Stimulated activated effector memory CD8-positive, alpha-beta T cell treated with anti-CD3 and anti-CD28 coated beads, Interleukin-12 subunit alpha, Interleukin-12 subunit beta, amount 100 ng/mL, for 72 hours (primary cell): ENCODE measurements at regions not wholly inside any gene's neighbourhood (a gene's known extent, or its start where the extent isn't known, plus 50 kb on each side); places are given as distances from the start of the nearest gene placed in this dataset.
A peak's percentile ranks its signal among the peaks of the same experiment; 100 is the strongest.

Experiments used
- ATAC-seq: fragments of 150-1000 bp; cut with Tn5 transposase; 2 replicates; pipeline ENCODE4 v1.10.0; 2021
- DNase-seq, 2 donors: peaks; one replicate each; pipeline ENCODE4 v3.0.0; 2021 to 2022; ENCODE audit warnings: low spot score in 2 of 2
- H3K27ac Mint-ChIP-seq: one replicate; pipeline ENCODE4 v1.8.0; 2022; ENCODE audit warnings: mild to moderate bottlenecking, mixed read lengths
- H3K36me3 Mint-ChIP-seq: one replicate; pipeline ENCODE4 v1.8.0; 2022; ENCODE audit warnings: mild to moderate bottlenecking, mixed read lengths
- H3K4me1 Mint-ChIP-seq: one replicate; pipeline ENCODE4 v1.8.0; 2022; ENCODE audit warnings: mixed read lengths
- H3K4me3 Mint-ChIP-seq: one replicate; pipeline ENCODE4 v1.8.0; 2022; ENCODE audit warnings: mild to moderate bottlenecking, mixed read lengths
- H3K9me3 Mint-ChIP-seq: one replicate; pipeline ENCODE4 v1.8.0; 2022; ENCODE audit warnings: mixed read lengths

DNA sequence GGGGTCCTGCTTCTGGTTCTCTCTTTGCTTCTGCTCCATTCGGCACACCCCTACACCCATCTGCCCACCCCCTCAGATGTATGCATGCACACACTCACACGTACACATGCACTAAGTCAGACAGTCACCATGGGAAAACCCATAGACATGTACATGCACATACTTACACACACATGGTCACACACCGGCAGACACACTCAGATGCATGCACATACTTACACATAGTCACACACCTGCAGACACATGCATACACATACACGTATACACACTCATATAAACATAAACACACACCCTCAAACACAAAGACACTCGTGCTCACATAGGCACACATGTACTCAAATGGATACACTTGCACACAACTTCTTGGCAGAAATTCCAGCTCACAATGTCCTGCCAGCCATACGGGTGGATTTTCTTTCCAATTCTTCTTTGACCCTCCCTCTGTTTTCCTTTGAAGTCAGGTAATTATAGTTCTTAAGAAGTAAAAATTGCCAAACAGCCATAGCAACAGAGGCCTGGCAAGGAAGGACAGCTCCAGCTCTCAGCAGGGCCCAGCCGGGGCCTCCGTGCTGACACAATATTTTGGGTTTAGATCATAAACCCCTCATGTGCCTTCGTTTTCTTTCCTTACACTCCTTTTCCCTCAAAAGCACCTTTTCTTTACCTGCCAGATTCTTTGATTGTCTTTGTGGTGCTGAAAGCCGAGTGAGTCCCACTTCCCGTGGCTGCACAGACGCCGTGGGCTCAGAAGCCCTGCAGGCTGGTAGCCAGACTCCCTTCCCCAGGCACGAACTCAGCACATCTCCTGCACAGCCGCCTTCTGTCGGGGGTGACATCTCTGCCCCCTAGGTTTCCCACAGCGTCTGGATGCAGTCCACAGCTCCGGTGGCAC lies 195.7 kb downstream of the ARL4C start:
- ATAC-seq (no peak), DNase-seq (no peak)
- Mint-ChIP-seq H3K4me1 (peaks cover 54% of the 10 kb centered on the region), H3K9me3 (no peaks in the 10 kb centered on the region), H3K4me3 (no peak overlapping the region), H3K36me3 (no peaks in the 10 kb centered on the region), H3K27ac (no peak overlapping the region)

DNA sequence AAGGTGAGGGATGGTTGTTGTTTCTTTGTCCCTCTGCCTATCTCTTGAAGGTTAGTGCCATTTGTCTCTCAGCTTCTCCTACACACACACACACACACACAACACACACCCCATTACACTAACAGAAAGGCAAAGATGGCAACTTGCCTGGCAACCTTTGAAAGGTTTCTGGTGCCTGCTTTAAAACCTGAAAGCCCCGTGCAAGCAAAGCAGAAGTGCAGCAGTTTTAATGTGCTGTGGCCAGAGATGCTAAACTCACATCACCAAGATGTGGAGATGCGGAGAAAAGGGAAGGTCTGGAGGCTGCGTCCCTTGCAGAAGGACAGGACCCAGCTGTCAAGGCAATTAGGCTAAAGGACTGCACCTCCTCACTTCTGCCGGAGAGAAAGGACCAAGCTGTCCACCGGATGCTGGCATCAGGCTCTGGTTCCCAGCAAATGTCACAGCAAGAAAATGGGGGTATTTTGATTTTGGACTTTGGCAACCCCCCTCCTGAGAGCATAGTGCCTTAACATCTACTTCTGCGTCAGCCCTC lies 196.4 kb downstream of the ARL4C start:
- ATAC-seq (no peak), DNase-seq (no peak)
- H3K36me3 Mint-ChIP-seq, result no peaks in the 10 kb centered on the region
- H3K9me3 Mint-ChIP-seq, result no peaks in the 10 kb centered on the region
- H3K27ac Mint-ChIP-seq, result no peak overlapping the region
- no peak overlapping the region for H3K4me3 Mint-ChIP-seq
- H3K4me1 Mint-ChIP-seq, result peaks cover 52% of the 10 kb centered on the region

DNA sequence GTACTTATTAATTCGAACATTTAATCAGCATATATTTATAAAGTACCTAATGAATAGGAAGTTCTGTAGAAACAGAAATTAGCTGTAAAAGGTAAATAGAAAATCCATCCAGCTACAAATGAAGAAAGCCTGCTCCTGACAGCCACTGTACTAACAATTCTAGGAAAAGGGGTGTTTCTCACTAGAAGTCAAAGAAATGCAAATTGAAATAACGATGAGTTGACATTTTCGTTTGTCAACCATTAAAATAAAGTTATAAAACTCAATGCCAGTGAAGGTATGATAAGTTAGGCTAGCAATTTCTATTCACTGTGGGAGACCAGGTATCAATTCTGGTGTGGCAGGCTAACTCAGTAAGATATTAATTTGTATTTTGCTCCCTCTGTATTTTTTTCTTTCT lies 198.0 kb downstream of the ARL4C start:
- Mint-ChIP-seq H3K4me3 (no peak overlapping the region), H3K4me1 (peaks cover 53% of the 10 kb centered on the region), H3K36me3 (no peaks in the 10 kb centered on the region), H3K9me3 (no peaks in the 10 kb centered on the region), H3K27ac (peak overlapping the region; percentile 84)
- DNase-seq (no peak), ATAC-seq (no peak)

DNA sequence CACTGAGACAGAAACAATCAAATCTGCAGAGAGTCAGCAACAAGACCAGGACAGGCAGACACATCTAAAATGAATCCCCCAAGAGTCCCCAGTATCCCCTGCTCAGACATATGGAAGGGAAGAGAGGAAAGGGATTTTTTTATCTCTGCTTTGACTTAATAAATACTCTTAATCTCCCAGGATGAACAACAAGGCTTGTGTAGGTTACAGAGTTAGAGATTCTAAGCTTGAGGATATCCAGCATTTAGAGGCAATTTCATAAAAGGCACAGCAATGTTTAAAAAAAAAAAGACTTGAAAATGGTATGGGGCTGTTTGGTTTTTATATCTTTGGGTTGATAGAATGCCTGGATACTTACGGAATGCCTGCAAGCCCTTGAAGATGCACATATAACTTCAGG lies 199.9 kb downstream of the ARL4C start:
- H3K4me3 Mint-ChIP-seq, result no peak overlapping the region
- H3K4me1 Mint-ChIP-seq, result peaks cover 66% of the 10 kb centered on the region
- DNase-seq (no peak), ATAC-seq (no peak)
- H3K27ac Mint-ChIP-seq, result peak overlapping the region; percentile 9
- no peaks in the 10 kb centered on the region for H3K36me3 Mint-ChIP-seq
- no peaks in the 10 kb centered on the region for H3K9me3 Mint-ChIP-seq

DNA sequence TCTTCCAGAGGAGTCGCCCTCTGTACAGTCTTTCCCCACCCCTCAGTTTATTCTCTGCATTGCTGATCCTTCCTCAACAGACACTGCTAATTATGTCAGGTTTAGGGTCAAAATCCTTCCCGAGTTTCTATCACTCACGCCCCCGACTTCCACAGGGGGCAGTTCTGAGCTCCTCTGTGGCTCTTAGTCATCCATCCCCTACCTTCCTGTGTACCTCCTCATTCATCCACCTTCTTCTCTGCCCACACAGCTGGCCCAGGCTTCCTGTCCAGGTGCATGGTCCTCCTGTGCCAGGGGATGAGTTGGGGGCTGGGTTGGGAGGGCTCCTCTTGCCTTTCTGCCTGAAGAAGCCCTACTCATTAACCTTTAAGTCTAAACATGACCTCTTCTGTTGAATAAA lies 202.9 kb downstream of the ARL4C start:
- Mint-ChIP-seq H3K27ac (peak overlapping the region; percentile 97), H3K36me3 (peaks cover 15% of the 10 kb centered on the region), H3K4me3 (peak overlapping the region; percentile 79), H3K4me1 (peaks cover 79% of the 10 kb centered on the region), H3K9me3 (no peaks in the 10 kb centered on the region)
- no peak for ATAC-seq
- DNase-seq, result no peak

DNA sequence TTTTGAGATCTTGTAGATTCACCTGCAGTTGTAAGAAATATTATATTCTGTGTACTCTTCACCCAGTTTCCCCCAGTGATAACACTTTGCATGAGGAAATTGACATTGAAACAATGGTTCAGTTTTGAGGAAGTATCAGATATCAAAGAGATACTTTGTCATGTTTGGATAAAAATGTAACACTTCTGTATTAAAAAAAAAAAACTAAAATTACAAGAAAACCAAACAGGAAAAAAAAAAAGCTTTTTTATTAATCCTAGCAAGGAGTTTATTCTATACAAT lies 204.0 kb downstream of the ARL4C start:
- ATAC-seq, result no peak
- Mint-ChIP-seq H3K9me3 (no peaks in the 10 kb centered on the region), H3K4me1 (peaks cover 81% of the 10 kb centered on the region), H3K36me3 (peaks cover 15% of the 10 kb centered on the region), H3K27ac (peak overlapping the region; percentile 97), H3K4me3 (peak overlapping the region; percentile 79)
- DNase-seq, result no peak

DNA sequence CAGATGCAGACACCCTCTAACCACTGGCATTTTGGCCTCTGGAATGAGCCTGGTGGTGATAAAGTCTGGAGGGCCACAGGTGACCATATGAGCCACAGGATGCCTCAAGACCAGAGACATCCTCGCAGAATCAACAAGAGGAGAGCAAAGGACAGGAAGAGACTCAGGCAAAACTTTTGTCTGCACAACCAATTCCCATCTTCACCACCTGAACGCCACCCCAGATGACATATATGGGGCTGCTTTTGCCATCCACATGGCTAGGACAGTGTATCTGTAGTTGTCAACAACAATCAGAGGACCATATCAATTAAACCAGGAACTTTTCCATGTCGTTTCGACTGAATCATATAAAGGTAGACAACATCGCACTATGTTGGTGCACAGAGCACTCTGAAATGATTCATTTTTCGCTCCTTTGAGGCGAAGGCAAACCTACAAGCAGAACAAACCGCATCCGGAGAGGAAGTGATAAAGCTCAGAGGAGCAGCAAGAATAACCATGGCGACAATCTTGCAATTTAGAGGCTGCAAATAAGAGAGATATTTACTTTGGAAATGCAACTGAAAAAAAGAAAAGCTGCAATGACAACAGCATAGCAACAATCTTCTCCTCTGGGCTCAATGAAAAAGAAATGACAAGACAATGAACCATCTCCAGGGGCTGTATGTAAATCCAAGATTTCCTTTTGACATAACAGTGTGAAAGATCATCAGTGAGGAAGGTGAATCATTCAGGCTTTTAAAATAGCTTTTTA lies 204.5 kb downstream of the ARL4C start:
- Mint-ChIP-seq H3K9me3 (no peaks in the 10 kb centered on the region), H3K4me1 (peaks cover 82% of the 10 kb centered on the region), H3K27ac (peak overlapping the region; percentile 97), H3K4me3 (peak overlapping the region; percentile 79), H3K36me3 (peaks cover 15% of the 10 kb centered on the region)
- peak; percentile 79 for ATAC-seq
- DNase-seq, result peak; percentile 46 to 77

DNA sequence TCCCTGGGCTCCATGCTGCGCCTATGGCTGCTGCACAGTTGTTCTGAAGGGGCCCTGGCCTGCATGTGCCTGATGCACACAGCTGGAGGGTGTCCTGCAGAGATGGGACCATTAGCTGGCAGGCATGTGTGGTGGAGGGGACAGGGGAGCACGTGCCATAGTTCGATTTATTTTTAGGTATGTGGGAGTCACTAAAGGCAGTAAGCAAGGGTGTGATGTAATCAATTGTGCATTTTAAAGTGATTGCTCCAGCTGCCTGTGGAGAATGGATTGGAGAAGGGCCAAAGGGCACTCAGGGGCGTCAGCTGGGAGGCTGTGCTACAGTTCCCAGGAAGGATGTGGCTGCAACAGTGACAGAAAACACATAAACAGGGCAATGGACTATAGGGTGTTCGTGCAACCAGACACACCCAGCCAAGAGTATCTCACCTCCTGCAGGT lies 205.1 kb downstream of the ARL4C start:
- Mint-ChIP-seq H3K36me3 (peaks cover 15% of the 10 kb centered on the region), H3K27ac (peak overlapping the region; percentile 97), H3K4me3 (peak overlapping the region; percentile 79), H3K9me3 (no peaks in the 10 kb centered on the region), H3K4me1 (peaks cover 78% of the 10 kb centered on the region)
- peak in 1 of 2 donors; percentile 77 for DNase-seq
- ATAC-seq, result peak; percentile 6

DNA sequence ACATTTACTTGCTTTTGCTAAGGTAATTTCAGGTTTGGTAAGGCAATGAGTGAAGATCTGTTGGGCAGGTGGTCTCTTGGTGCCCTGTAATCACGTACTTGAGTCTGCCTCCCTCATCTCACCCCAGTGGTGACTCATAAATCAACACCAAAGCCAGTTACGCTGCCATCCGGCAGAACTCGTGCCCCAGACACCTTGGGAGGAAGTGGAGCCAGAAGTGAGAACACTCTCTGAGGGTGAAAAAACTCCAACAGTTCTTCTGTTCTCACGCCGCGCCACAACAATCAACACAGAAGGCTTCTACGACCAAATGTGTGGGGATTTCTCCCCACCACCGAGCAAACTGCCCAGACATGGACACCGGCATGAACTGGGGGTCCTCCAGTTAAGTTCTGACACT lies 206.2 kb downstream of the ARL4C start:
- H3K27ac Mint-ChIP-seq, result peak overlapping the region; percentile 97

DNA sequence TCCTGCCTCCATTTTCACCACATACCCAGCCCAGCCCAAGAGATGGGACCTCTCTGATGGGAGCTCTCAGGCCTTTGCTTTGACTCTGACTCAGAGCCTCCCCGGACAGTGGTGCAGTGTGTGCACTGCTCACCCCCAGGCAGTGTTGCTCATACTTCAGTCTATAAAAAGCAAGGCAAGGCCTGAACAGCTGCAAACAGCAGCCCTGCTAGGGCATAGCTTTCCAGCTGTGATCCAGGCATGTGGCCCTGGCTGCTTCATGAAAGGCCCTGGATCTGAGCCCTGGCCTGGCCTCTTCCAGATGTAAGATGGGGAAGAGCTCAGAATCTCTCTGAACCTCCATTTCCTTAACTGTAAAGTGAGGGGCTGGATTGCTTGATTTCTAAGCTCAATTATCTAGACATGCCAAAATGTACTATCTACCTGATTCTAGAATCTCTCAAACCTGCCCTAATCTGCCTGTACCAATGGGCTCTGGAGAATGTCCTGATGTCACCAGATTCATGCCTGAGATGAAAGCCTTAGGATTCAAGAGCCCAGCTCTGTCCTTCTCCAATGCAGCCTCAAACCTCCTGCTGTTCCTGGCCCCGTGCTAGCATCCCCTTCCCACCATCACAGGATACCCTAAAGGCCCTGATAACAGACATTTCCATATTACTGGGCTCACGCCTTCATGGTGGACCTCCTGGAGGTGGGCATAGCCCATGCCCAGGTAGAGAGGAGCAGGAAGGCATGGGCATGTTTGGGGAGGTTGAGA lies 206.9 kb downstream of the ARL4C start:
- Mint-ChIP-seq H3K36me3 (peaks cover 28% of the 10 kb centered on the region), H3K4me1 (peaks cover 75% of the 10 kb centered on the region), H3K27ac (peak overlapping the region; percentile 97), H3K9me3 (no peaks in the 10 kb centered on the region), H3K4me3 (peak overlapping the region; percentile 79)
- DNase-seq (peak in 1 of 2 donors; percentile 70), ATAC-seq (peak; percentile 68)

More for the DNA sequence above, 206.2 kb downstream of the ARL4C start:
- DNase-seq, result peak; percentile 53 to 85
- Mint-ChIP-seq H3K9me3 (no peaks in the 10 kb centered on the region), H3K4me3 (peak overlapping the region; percentile 79), H3K36me3 (peaks cover 22% of the 10 kb centered on the region), H3K4me1 (peaks cover 75% of the 10 kb centered on the region)
- peak; percentile 83 for ATAC-seq

DNA sequence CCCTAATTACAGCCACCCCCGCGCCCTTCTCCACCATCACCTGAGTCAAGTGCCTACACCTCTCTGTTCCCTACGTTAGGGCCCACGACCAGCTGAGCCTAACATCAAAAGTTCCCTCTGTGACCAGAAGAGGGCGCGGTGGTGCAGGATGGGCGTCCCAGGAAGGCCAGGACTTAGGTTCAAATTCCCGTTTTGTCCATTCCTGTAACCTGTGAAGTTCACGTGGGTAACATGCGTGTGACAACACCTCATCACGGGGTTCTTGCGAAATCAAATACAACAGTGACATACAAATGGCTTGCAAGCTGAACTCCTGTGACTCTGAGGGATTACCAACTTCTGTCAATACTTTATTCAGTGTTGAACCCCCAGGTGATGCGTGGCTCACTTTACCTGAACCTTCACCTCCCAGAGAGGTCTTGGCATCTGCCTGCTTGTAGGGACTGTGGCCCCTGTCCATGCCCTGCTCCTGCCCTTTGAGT lies 207.9 kb downstream of the ARL4C start:
- Mint-ChIP-seq H3K9me3 (no peaks in the 10 kb centered on the region), H3K4me1 (peaks cover 75% of the 10 kb centered on the region), H3K36me3 (peaks cover 38% of the 10 kb centered on the region), H3K27ac (peak overlapping the region; percentile 97), H3K4me3 (peak overlapping the region; percentile 79)
- DNase-seq, result peak; percentile 72 to 89
- ATAC-seq, result no peak

DNA sequence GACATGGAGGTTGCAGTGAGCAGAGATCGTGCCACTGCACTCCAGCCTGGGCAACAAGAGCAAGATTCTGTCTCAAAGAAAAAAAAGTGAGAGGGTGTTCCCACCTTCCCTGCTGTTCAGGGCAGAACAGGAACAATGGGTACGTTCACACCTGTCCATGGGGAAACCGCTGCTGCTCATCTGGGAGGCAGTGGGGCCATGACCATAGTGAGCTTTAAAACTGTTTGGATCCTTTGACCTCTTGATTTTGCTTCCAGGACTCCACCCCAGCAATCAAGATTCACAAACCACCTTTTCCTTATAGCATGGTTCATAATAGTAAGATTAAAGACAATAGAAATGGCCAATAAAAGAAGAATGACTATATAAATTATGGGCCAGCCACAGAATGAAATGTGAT lies 209.2 kb downstream of the ARL4C start:
- Mint-ChIP-seq H3K9me3 (no peaks in the 10 kb centered on the region), H3K4me1 (peaks cover 67% of the 10 kb centered on the region), H3K4me3 (no peak overlapping the region), H3K27ac (no peak overlapping the region), H3K36me3 (peaks cover 44% of the 10 kb centered on the region)
- DNase-seq, result no peak
- ATAC-seq, result no peak

DNA sequence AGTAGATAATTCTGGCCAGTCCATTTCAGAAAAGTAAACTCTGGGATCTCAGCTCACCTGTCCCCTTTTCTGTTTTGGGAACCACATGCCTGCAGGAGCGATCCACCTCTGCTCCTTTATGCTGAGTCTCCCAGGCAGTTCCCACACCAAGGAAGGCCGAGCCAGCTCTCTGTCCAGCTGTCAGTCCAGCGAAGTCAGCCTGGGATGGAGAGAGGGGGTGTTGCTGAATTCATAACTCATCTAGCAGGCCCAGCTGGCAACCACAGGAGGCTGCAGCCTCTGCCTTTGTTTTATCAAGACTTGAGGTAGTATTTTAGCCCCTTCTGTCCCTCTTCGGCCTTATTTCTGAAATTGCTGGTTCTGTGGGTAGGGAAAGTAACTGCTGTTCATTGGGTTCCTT lies 209.9 kb downstream of the ARL4C start:
- ATAC-seq (no peak), DNase-seq (no peak)
- Mint-ChIP-seq H3K4me3 (no peak overlapping the region), H3K36me3 (peaks cover 44% of the 10 kb centered on the region), H3K4me1 (peaks cover 64% of the 10 kb centered on the region), H3K9me3 (no peaks in the 10 kb centered on the region), H3K27ac (peak overlapping the region; percentile 36)

DNA sequence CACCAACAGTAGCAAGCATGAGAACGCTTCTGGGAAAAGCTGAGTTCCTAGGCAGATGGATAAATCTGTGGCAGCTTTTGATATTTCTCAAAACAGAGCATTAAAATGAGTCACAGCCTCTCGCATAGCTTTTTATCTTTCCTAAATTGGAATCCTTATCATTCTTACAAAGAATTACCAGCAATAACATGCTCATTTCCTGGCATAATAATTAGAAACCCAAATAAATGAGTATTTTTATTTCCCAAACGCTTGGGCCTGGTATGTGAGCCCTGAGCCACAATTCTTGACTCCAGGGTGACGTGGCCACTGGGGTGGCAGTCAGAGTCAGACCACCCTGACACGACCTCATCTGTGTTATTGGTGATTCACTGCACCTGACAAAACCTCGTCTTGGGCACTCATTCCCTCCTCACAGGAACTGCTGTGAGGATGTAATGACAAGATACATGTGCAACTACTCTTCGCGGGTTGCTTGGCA lies 210.7 kb downstream of the ARL4C start:
- peak; percentile 58 for ATAC-seq
- Mint-ChIP-seq H3K27ac (peak overlapping the region; percentile 36), H3K9me3 (no peaks in the 10 kb centered on the region), H3K4me1 (peaks cover 59% of the 10 kb centered on the region), H3K36me3 (peaks cover 44% of the 10 kb centered on the region), H3K4me3 (no peak overlapping the region)
- peak in 1 of 2 donors; percentile 63 for DNase-seq

DNA sequence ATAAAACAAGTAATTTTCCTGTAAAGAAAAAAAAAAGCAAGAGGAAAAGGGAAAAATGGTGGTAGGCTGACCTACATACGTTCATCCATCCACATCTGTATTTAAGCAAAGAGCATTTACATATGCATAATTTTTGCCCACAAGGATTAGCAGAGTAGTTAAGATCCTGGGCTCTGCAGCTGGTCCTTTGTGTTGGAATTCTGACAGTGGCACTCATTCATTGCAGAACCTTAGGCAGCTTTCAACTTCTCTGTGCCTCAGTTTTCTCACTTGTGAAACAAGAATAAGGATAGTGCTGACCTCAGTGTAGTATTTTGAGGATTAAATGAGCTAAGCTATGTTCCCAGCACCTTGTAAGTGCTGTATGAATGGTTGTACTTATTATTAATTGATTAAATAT lies 211.3 kb downstream of the ARL4C start:
- Mint-ChIP-seq H3K9me3 (no peaks in the 10 kb centered on the region), H3K4me3 (no peak overlapping the region), H3K4me1 (peaks cover 59% of the 10 kb centered on the region), H3K27ac (no peak overlapping the region), H3K36me3 (peaks cover 40% of the 10 kb centered on the region)
- ATAC-seq (no peak), DNase-seq (no peak)
